T-helper 2 cell treated with Interferon-gamma antibody and Interleukin-4, amounts not matched to agents 5 μg/mL and 100 μg/mL, for 36 hours (primary cell): ENCODE measurements at regions not wholly inside any gene's neighbourhood (a gene's known extent, or its start where the extent isn't known, plus 50 kb on each side); places are given as distances from the start of the nearest gene placed in this dataset.

Experiments used
- DNase-seq: peaks from one replicate; pipeline ENCODE4 v3.0.0; 2021; ENCODE audit warnings: low spot score
- H3K27ac Mint-ChIP-seq: one replicate; pipeline ENCODE4 v1.8.0; 2021; ENCODE audit warnings: mild to moderate bottlenecking, mixed read lengths
- H3K27me3 Mint-ChIP-seq: one replicate; pipeline ENCODE4 v1.8.0; 2021; ENCODE audit warnings: low read depth, mixed read lengths
- H3K36me3 Mint-ChIP-seq: one replicate; pipeline ENCODE4 v1.8.0; 2021; ENCODE audit warnings: low read depth, mixed read lengths
- H3K4me1 Mint-ChIP-seq: one replicate; pipeline ENCODE4 v1.8.0; 2021; ENCODE audit warnings: low read depth, mixed read lengths
- H3K4me3 Mint-ChIP-seq: one replicate; pipeline ENCODE4 v1.8.0; 2022; ENCODE audit warnings: mild to moderate bottlenecking, moderate library complexity, mixed read lengths
- H3K9me3 Mint-ChIP-seq: one replicate; pipeline ENCODE4 v1.8.0; 2021; ENCODE audit warnings: mixed read lengths

- peaks cover 21% of the 10 kb centered on the region for H3K36me3 Mint-ChIP-seq
- H3K27me3 Mint-ChIP-seq, result no peaks in the 10 kb centered on the region
- no peak for DNase-seq
- peaks cover 71% of the 10 kb centered on the region for H3K4me1 Mint-ChIP-seq
- peak overlapping the region; percentile 57 for H3K4me3 Mint-ChIP-seq
- H3K9me3 Mint-ChIP-seq, result no peaks in the 10 kb centered on the region
- H3K27ac Mint-ChIP-seq, result peak overlapping the region; percentile 97
Measured at GRCh38 chr2:43138441-43138840, 88.0 kb downstream of the ZFP36L2 start.

GRCh38 chr2:43136876-43137275 lies 89.5 kb downstream of the ZFP36L2 start:
- H3K27me3 Mint-ChIP-seq, result no peaks in the 10 kb centered on the region
- peaks cover 72% of the 10 kb centered on the region for H3K4me1 Mint-ChIP-seq
- H3K36me3 Mint-ChIP-seq, result peaks cover 12% of the 10 kb centered on the region
- H3K27ac Mint-ChIP-seq, result peak overlapping the region; percentile 97
- no peaks in the 10 kb centered on the region for H3K9me3 Mint-ChIP-seq
- peak; percentile 86 for DNase-seq
- peak overlapping the region; percentile 80 for H3K4me3 Mint-ChIP-seq

GRCh38 chr2:43136011-43136799 lies 90.2 kb downstream of the ZFP36L2 start:
- Mint-ChIP-seq H3K36me3 (peaks cover 12% of the 10 kb centered on the region), H3K4me3 (peak overlapping the region; percentile 80), H3K27ac (peak overlapping the region; percentile 97), H3K4me1 (peaks cover 78% of the 10 kb centered on the region), H3K9me3 (no peaks in the 10 kb centered on the region), H3K27me3 (no peaks in the 10 kb centered on the region)
- no peak for DNase-seq

- DNase-seq, result no peak
- Mint-ChIP-seq H3K4me3 (peak overlapping the region; percentile 80), H3K27ac (peak overlapping the region; percentile 97)
Measured at GRCh38 chr2:43135583-43135982, 90.8 kb downstream of the ZFP36L2 start.

GRCh38 chr2:43134571-43134889 lies 91.9 kb downstream of the ZFP36L2 start:
- no peak for DNase-seq
- no peaks in the 10 kb centered on the region for H3K27me3 Mint-ChIP-seq
- peak overlapping the region; percentile 71 for H3K4me3 Mint-ChIP-seq
- H3K27ac Mint-ChIP-seq, result peak overlapping the region; percentile 97
- peaks cover 15% of the 10 kb centered on the region for H3K36me3 Mint-ChIP-seq
- no peaks in the 10 kb centered on the region for H3K9me3 Mint-ChIP-seq
- peaks cover 85% of the 10 kb centered on the region for H3K4me1 Mint-ChIP-seq

More at GRCh38 chr2:43135583-43135982, 90.8 kb downstream of the ZFP36L2 start:
- Mint-ChIP-seq H3K9me3 (no peaks in the 10 kb centered on the region), H3K36me3 (peaks cover 12% of the 10 kb centered on the region), H3K4me1 (peaks cover 84% of the 10 kb centered on the region), H3K27me3 (no peaks in the 10 kb centered on the region)

- Mint-ChIP-seq H3K4me1 (peaks cover 89% of the 10 kb centered on the region), H3K4me3 (peak overlapping the region; percentile 71), H3K36me3 (peaks cover 12% of the 10 kb centered on the region), H3K9me3 (no peaks in the 10 kb centered on the region), H3K27me3 (no peaks in the 10 kb centered on the region), H3K27ac (peak overlapping the region; percentile 97)
- peak; percentile 75 for DNase-seq
Measured at GRCh38 chr2:43133708-43134570, 92.5 kb downstream of the ZFP36L2 start.

- Mint-ChIP-seq H3K9me3 (no peaks in the 10 kb centered on the region), H3K27ac (peak overlapping the region; percentile 97), H3K36me3 (peaks cover 13% of the 10 kb centered on the region), H3K27me3 (no peaks in the 10 kb centered on the region), H3K4me3 (peak overlapping the region; percentile 71), H3K4me1 (peaks cover 89% of the 10 kb centered on the region)
- DNase-seq, result no peak
Measured at GRCh38 chr2:43133336-43133707, 93.1 kb downstream of the ZFP36L2 start.

- peaks cover 90% of the 10 kb centered on the region for H3K4me1 Mint-ChIP-seq
- peaks cover 15% of the 10 kb centered on the region for H3K36me3 Mint-ChIP-seq
- H3K27ac Mint-ChIP-seq, result peak overlapping the region; percentile 97
- H3K4me3 Mint-ChIP-seq, result peak overlapping the region; percentile 71
- no peaks in the 10 kb centered on the region for H3K9me3 Mint-ChIP-seq
- peak; percentile 27 for DNase-seq
- no peaks in the 10 kb centered on the region for H3K27me3 Mint-ChIP-seq
Measured at GRCh38 chr2:43132683-43133301, 93.6 kb downstream of the ZFP36L2 start.

- Mint-ChIP-seq H3K9me3 (no peaks in the 10 kb centered on the region), H3K4me3 (peak overlapping the region; percentile 71), H3K4me1 (peaks cover 89% of the 10 kb centered on the region), H3K36me3 (peaks cover 16% of the 10 kb centered on the region), H3K27ac (peak overlapping the region; percentile 97), H3K27me3 (no peaks in the 10 kb centered on the region)
- no peak for DNase-seq
Measured at GRCh38 chr2:43131890-43132682, 94.3 kb downstream of the ZFP36L2 start.

- no peaks in the 10 kb centered on the region for H3K9me3 Mint-ChIP-seq
- H3K4me3 Mint-ChIP-seq, result peak overlapping the region; percentile 69
Measured at GRCh38 chr2:43131051-43131889, 95.1 kb downstream of the ZFP36L2 start.

GRCh38 chr2:43130548-43130875 lies 95.9 kb downstream of the ZFP36L2 start:
- DNase-seq, result no peak
- H3K4me1 Mint-ChIP-seq, result peaks cover 76% of the 10 kb centered on the region
- H3K4me3 Mint-ChIP-seq, result peak overlapping the region; percentile 69
- peak overlapping the region; percentile 97 for H3K27ac Mint-ChIP-seq
- H3K9me3 Mint-ChIP-seq, result no peaks in the 10 kb centered on the region
- H3K36me3 Mint-ChIP-seq, result peaks cover 21% of the 10 kb centered on the region
- H3K27me3 Mint-ChIP-seq, result no peaks in the 10 kb centered on the region

More at GRCh38 chr2:43131051-43131889, 95.1 kb downstream of the ZFP36L2 start:
- DNase-seq, result peak; percentile 89
- Mint-ChIP-seq H3K27ac (peak overlapping the region; percentile 97), H3K27me3 (no peaks in the 10 kb centered on the region), H3K4me1 (peaks cover 81% of the 10 kb centered on the region), H3K36me3 (peaks cover 16% of the 10 kb centered on the region)

GRCh38 chr2:43129676-43130547 lies 96.5 kb downstream of the ZFP36L2 start:
- peak overlapping the region; percentile 97 for H3K27ac Mint-ChIP-seq
- H3K9me3 Mint-ChIP-seq, result no peaks in the 10 kb centered on the region
- peak; percentile 59 for DNase-seq
- peaks cover 21% of the 10 kb centered on the region for H3K36me3 Mint-ChIP-seq
- H3K4me3 Mint-ChIP-seq, result peak overlapping the region; percentile 69
- H3K27me3 Mint-ChIP-seq, result no peaks in the 10 kb centered on the region
- peaks cover 71% of the 10 kb centered on the region for H3K4me1 Mint-ChIP-seq
